A549 (cell line): ENCODE measurements at regions not wholly inside any gene's neighbourhood (a gene's known extent, or its start where the extent isn't known, plus 50 kb on each side); places are given as distances from the start of the nearest gene placed in this dataset.
A peak's percentile ranks its signal among the peaks of the same experiment; 100 is the strongest.
"Not testable (repeated sequence)": the region's sequence is repeated elsewhere in the genome, so short reads cannot be mapped to it uniquely, and the experiment has no call there.

ENCODE experiments used
- ATAC-seq, 2 experiments: fragments of 200-7000 bp in 1 of 2; fragments of >200 bp in 1 of 2; cut with Nextera tagmentation in 1 of 2; cut with Tn5 transposase in 1 of 2; 3 replicates each; pipeline versions ENCODE4 v1.8.0 to v1.9.1; 2018 to 2020; ENCODE audit warnings: mild to moderate bottlenecking in 1 of 2, moderate library complexity in 1 of 2
- CTCF ChIA-PET: fragments of 300-600 bp; sonication (Branson Sonifier 250); formaldehyde crosslinking; extraction: SDS; loops from one replicate; lab custom pipeline; 2021; ENCODE audit warnings: antibody characterized with exemption, inconsistent platforms; lab: Yijun Ruan, JAX
- POLR2A ChIA-PET: fragments of 350-600 bp; formaldehyde crosslinking; extraction: SDS; loops from one replicate; lab custom pipeline; 2021; ENCODE audit warnings: antibody characterized with exemption, inconsistent platforms; lab: Yijun Ruan, JAX
- DNase-seq, 2 experiments: peaks; one replicate each; pipeline versions ENCODE4 v3.0.0 to v3.0.0-alpha.2; 2011 to 2016; ENCODE audit warnings: low read depth in 1 of 2, low spot score in 1 of 2
- FAIRE-seq: peaks from 2 replicates; lab custom pipeline; 2011; peaks lifted over from hg19 to GRCh38; lab: Jason Lieb, UNC
- H3K27ac ChIP-seq, 2 experiments: fragments of >200 bp; sonication (Bioruptor Twin); formaldehyde crosslinking; 3 replicates each; pipeline ENCODE4 v1.5.1; 2016 to 2017
- H3K4me1 ChIP-seq: fragments of >200 bp; sonication (Bioruptor Twin); formaldehyde crosslinking; 3 replicates; pipeline ENCODE4 v1.6.1; 2016
- H3K4me2 ChIP-seq: fragments of >200 bp; sonication (Bioruptor Twin); formaldehyde crosslinking; 3 replicates; pipeline ENCODE4 v1.6.1; 2016
- H3K4me3 ChIP-seq: fragments of >200 bp; sonication (Bioruptor Twin); formaldehyde crosslinking; 3 replicates; pipeline ENCODE4 v1.5.1; 2016
- H3K9me3 ChIP-seq: fragments of >200 bp; sonication (Bioruptor Twin); formaldehyde crosslinking; 3 replicates; pipeline ENCODE4 v1.6.1; 2016
- EHMT2 ChIP-seq: fragments of 200-600 bp; sonication (generic); IDR thresholded peaks from 2 replicates; pipeline ENCODE4 v1.6.1; 2016; ENCODE audit warnings: antibody characterized with exemption, low read depth, mild to moderate bottlenecking, moderate library complexity
- FOSL2 ChIP-seq, 2 experiments: fragments of 450-650 bp in 1 of 2; fragments of >200 bp in 1 of 2; sonication (Bioruptor Twin) in 1 of 2; formaldehyde crosslinking; IDR thresholded peaks; 2 replicates each; pipeline versions ENCODE4 v1.5.0 to v1.6.1; 2016 to 2020; ENCODE audit warnings: mild to moderate bottlenecking in 1 of 2, moderate library complexity in 1 of 2
- HEYL ChIP-seq: fragments of 250-450 bp; sonication (Bioruptor Pico); IDR thresholded peaks from 2 replicates; pipeline ENCODE4 v1.8.0; 2021; ENCODE audit warnings: mild to moderate bottlenecking, moderate library complexity
- HOXB13 ChIP-seq: fragments of 250-450 bp; sonication (Bioruptor Pico); IDR thresholded peaks from 2 replicates; pipeline ENCODE4 v1.5.0; 2020; ENCODE audit warnings: low read depth, mild to moderate bottlenecking, moderate library complexity
- MAZ ChIP-seq: fragments of 150-350 bp; IDR thresholded peaks from 2 replicates; pipeline ENCODE4 v1.6.1; 2014; ENCODE audit warnings: antibody characterized with exemption, low read depth, low read length, borderline replicate concordance
- RNF2 ChIP-seq: fragments of 200-600 bp; sonication (generic); IDR thresholded peaks from 2 replicates; pipeline ENCODE4 v1.6.1; 2016; ENCODE audit warnings: low read depth, mild to moderate bottlenecking, antibody characterized with exemption, moderate library complexity, borderline replicate concordance
- ZFP36 ChIP-seq: fragments of 450-650 bp; IDR thresholded peaks from 2 replicates; pipeline ENCODE4 v1.6.1; 2014; ENCODE audit warnings: borderline replicate concordance; ENCODE audit not compliant: partially characterized antibody
- ZSCAN20 ChIP-seq: fragments of 250-450 bp; sonication (Bioruptor Pico); IDR thresholded peaks from 2 replicates; pipeline ENCODE4 v1.8.0; 2022; ENCODE audit warnings: mild to moderate bottlenecking, moderate library complexity
- WGBS: methylation state at CpG from one replicate; pipeline ENCODE4 v1.1.6; 2017; ENCODE audit errors: missing lambda C conversion rate; 5-methylcytosine and 5-hydroxymethylcytosine counted together
- TF ChIP-seq, protein P1 (sequence below): fragments of >200 bp; sonication (Bioruptor Twin); formaldehyde crosslinking; IDR thresholded peaks from 3 replicates; pipeline ENCODE4 v1.5.1; 2016
- TF ChIP-seq, protein P2 (sequence below): fragments of >200 bp; sonication (Bioruptor Twin); formaldehyde crosslinking; IDR thresholded peaks from 3 replicates; pipeline ENCODE4 v1.6.1; 2016

- CTCF ChIA-PET, DNase-seq, H3K4me1 ChIP-seq, ATAC-seq, H3K4me2 ChIP-seq: not testable (repeated sequence)
- TF ChIP-seq ZFP36, result peak; percentile 50
- TF ChIP-seq, all 56 proteins: peak for 1; not testable (repeated sequence) for 55
- 33% methylated on average over 19 of the region's 19 CpGs for WGBS
- POLR2A ChIA-PET, H3K4me3 ChIP-seq, FAIRE-seq, H3K27ac ChIP-seq: not testable (repeated sequence)
- H3K9me3 ChIP-seq, result peaks cover 13% of the 10 kb centered on the region; the same call in 2 of the 3 replicates
Measured at GRCh38 chr2:91422102-91422501, 2730.6 kb downstream of the RPIA start.

- H3K4me3 ChIP-seq, CTCF ChIA-PET, DNase-seq, H3K27ac ChIP-seq, H3K4me2 ChIP-seq, H3K4me1 ChIP-seq, FAIRE-seq, ATAC-seq, POLR2A ChIA-PET, H3K9me3 ChIP-seq: not testable (repeated sequence)
- 0% methylated on average over 1 of the region's 1 CpG for WGBS
Measured at GRCh38 chr2:91427148-91427547, 2735.7 kb downstream of the RPIA start.

DNA sequence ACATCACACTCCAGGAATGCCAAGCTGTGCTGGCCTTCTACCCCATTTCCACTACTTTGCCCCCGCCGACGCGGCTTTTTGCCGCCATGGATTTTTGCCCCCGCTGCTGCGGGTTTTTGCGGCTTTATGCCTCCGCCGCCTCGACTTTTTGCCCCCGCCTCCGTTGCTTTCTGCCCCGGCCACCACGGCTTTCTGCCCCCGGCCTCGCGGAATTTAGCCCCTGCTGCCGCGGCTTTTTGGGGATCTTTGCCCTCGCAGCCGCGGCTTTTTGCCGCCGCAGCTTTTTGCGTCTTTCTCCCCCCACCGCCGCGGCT, 2750.4 kb downstream of the RPIA start:
- TF ChIP-seq RNF2, result peak; percentile 81; the same call in 1 of the 2 replicates
- 15% methylated on average over 29 of the region's 29 CpGs for WGBS
- peak overlapping the region; percentile 83 for H3K4me2 ChIP-seq
- peak overlapping the region in 1 of 2 experiments; percentile 1; a peak in 2 of 6 replicates for H3K27ac ChIP-seq
- H3K9me3 ChIP-seq, FAIRE-seq, POLR2A ChIA-PET, DNase-seq, H3K4me1 ChIP-seq, CTCF ChIA-PET: not testable (repeated sequence)
- H3K4me3 ChIP-seq, result peak overlapping the region; percentile 43
- peak in 1 of 2 experiments; percentile 63; a peak in 3 of 6 replicates for ATAC-seq

- ChIA-PET POLR2A (no interaction called here), CTCF (no interaction called here)
- FAIRE-seq (no peak), ATAC-seq (peak in 1 of 2 experiments; percentile 48; a peak in 3 of 6 replicates), DNase-seq (peak in 1 of 2 experiments; percentile 3)
- H3K4me2 ChIP-seq, result peak overlapping the region; percentile 83
- no peak for TF ChIP-seq FOSL2 (IDR thresholded peaks at IDR 0.05)
- TF ChIP-seq FOSL2 (CRISPR knock-in tag; IDR thresholded peaks at IDR 0.05), result no peak
- TF ChIP-seq RNF2, result 0 out of 2 replicates have a peak, but pooled peaks have one; percentile 43
- TF ChIP-seq, protein P1, sequence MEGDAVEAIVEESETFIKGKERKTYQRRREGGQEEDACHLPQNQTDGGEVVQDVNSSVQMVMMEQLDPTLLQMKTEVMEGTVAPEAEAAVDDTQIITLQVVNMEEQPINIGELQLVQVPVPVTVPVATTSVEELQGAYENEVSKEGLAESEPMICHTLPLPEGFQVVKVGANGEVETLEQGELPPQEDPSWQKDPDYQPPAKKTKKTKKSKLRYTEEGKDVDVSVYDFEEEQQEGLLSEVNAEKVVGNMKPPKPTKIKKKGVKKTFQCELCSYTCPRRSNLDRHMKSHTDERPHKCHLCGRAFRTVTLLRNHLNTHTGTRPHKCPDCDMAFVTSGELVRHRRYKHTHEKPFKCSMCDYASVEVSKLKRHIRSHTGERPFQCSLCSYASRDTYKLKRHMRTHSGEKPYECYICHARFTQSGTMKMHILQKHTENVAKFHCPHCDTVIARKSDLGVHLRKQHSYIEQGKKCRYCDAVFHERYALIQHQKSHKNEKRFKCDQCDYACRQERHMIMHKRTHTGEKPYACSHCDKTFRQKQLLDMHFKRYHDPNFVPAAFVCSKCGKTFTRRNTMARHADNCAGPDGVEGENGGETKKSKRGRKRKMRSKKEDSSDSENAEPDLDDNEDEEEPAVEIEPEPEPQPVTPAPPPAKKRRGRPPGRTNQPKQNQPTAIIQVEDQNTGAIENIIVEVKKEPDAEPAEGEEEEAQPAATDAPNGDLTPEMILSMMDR, result no peak
- TF ChIP-seq, protein P2, sequence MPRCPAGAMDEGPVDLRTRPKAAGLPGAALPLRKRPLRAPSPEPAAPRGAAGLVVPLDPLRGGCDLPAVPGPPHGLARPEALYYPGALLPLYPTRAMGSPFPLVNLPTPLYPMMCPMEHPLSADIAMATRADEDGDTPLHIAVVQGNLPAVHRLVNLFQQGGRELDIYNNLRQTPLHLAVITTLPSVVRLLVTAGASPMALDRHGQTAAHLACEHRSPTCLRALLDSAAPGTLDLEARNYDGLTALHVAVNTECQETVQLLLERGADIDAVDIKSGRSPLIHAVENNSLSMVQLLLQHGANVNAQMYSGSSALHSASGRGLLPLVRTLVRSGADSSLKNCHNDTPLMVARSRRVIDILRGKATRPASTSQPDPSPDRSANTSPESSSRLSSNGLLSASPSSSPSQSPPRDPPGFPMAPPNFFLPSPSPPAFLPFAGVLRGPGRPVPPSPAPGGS, result no peak
- no peak for TF ChIP-seq HEYL (CRISPR knock-in tag)
- no peak for TF ChIP-seq MAZ
- TF ChIP-seq EHMT2, result no peak
- TF ChIP-seq ZSCAN20 (CRISPR knock-in tag), result no peak
- no peak for TF ChIP-seq HOXB13 (CRISPR knock-in tag)
- peaks cover 7% of the 10 kb centered on the region; the same call in 1 of the 3 replicates for H3K4me1 ChIP-seq
- 16% methylated on average over 65 of the region's 82 CpGs for WGBS
- peak overlapping the region; percentile 43 for H3K4me3 ChIP-seq
- H3K9me3 ChIP-seq, result no peaks in the 10 kb centered on the region
- peak overlapping the region in 1 of 2 experiments; percentile 1; a peak in 2 of 6 replicates for H3K27ac ChIP-seq
Measured at GRCh38 chr2:91442246-91442905, 2750.9 kb downstream of the RPIA start.

- CTCF ChIA-PET, POLR2A ChIA-PET, DNase-seq, H3K27ac ChIP-seq, FAIRE-seq, H3K9me3 ChIP-seq, H3K4me1 ChIP-seq: not testable (repeated sequence)
- peak; percentile 30 to 74; a peak in 4 of 6 replicates for ATAC-seq
- H3K4me2 ChIP-seq, result peak overlapping the region; percentile 83
- peak overlapping the region; percentile 43 for H3K4me3 ChIP-seq
- 49% methylated on average over 42 of the region's 69 CpGs for WGBS
Measured at GRCh38 chr2:91442906-91443729, 2751.6 kb downstream of the RPIA start.

GRCh38 chr2:91443730-91444115, 2752.2 kb downstream of the RPIA start:
- CTCF ChIA-PET, ATAC-seq, H3K27ac ChIP-seq, H3K4me1 ChIP-seq, H3K4me3 ChIP-seq, POLR2A ChIA-PET, DNase-seq, H3K9me3 ChIP-seq, H3K4me2 ChIP-seq, FAIRE-seq: not testable (repeated sequence)
- 70% methylated on average over 10 of the region's 11 CpGs for WGBS

DNA sequence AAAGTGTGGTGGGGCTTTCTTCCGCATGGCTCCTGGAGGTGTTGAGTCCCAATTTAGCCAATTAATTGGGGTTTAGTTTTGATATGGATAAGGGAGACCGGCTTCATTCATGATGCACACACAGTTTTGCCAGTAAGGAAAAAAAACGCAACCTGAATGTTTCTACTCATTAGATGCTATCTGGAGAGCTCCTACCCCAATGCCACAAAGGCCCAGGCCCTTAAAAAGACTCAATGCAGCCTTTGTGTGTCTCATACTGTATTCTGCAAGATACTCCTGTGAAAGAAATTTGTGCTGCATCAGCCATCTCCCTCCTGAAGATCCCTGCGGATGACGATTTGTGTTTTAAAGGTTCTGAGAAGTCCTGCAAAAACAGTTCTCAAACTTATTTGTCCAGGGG, 2754.2 kb downstream of the RPIA start:
- H3K27ac ChIP-seq, FAIRE-seq, ATAC-seq, CTCF ChIA-PET, H3K4me3 ChIP-seq, H3K4me2 ChIP-seq, DNase-seq, H3K4me1 ChIP-seq, H3K9me3 ChIP-seq, POLR2A ChIA-PET: not testable (repeated sequence)
- WGBS, result 39% methylated on average over 5 of the region's 5 CpGs
